Esophagus (tissue), 2 donors: ENCODE measurements at regions not wholly inside any gene's neighbourhood (a gene's known extent, or its start where the extent isn't known, plus 50 kb on each side); places are given as distances from the start of the nearest gene placed in this dataset.

Source experiments
- H3K27ac ChIP-seq, 2 donors: one replicate each; pipeline ENCODE4 v1.5.1; 2013; ENCODE audit warnings: low read depth in 2 of 2, mild to moderate bottlenecking in 2 of 2, inconsistent platforms in 1 of 2, low read length in 1 of 2, moderate library complexity in 1 of 2
- H3K27me3 ChIP-seq, 2 donors: one replicate each; pipeline ENCODE4 v1.6.1; 2013; ENCODE audit warnings: low read length in 2 of 2, control low read depth in 1 of 2, mild to moderate bottlenecking in 1 of 2; ENCODE audit not compliant: insufficient read depth in 2 of 2, control insufficient read depth in 1 of 2
- H3K36me3 ChIP-seq, 2 donors: one replicate each; pipeline ENCODE4 v1.6.1; 2013; ENCODE audit warnings: low read length in 1 of 2; ENCODE audit not compliant: control insufficient read depth in 2 of 2, insufficient read depth in 2 of 2
- H3K4me1 ChIP-seq, 2 donors: one replicate each; pipeline ENCODE4 v1.6.1; 2013; ENCODE audit warnings: low read length in 1 of 2; ENCODE audit not compliant: control insufficient read depth in 2 of 2, insufficient read depth in 2 of 2
- H3K4me3 ChIP-seq, 2 donors: one replicate each; pipeline ENCODE4 v1.5.1; 2013; ENCODE audit warnings: low read length in 2 of 2, mild to moderate bottlenecking in 2 of 2, low read depth in 1 of 2, moderate library complexity in 1 of 2
- H3K9me3 ChIP-seq, 2 donors: one replicate each; pipeline ENCODE4 v1.6.1; 2013; ENCODE audit warnings: mild to moderate bottlenecking in 2 of 2, low read depth in 1 of 2, low read length in 1 of 2, moderate library complexity in 1 of 2; ENCODE audit not compliant: control insufficient read depth in 2 of 2, insufficient read depth in 1 of 2
- WGBS, 2 donors: extraction: QIAGEN DNeasy Blood & Tissue Kit; methylation state at CpG; one replicate each; pipeline ENCODE4 v1.1.7; 2013; 5-methylcytosine and 5-hydroxymethylcytosine counted together
- donor health status: healthy with polysubstance abuse.
- donor health status: Bipolar disorder and iron deficiency.

- WGBS, 2 donors = 62 to 65% methylated on average over 10 of the region's 10 CpGs
- Histone ChIP-seq H3K9me3 (peaks cover 0 to 5% of the 10 kb centered on the region in 2 donors), H3K27me3 (no peaks in the 10 kb centered on the region), H3K27ac (no peak overlapping the region), H3K4me3 (no peak overlapping the region), H3K36me3 (no peaks in the 10 kb centered on the region), H3K4me1 (no peaks in the 10 kb centered on the region)
Observed at GRCh38 chr10:93173967-93174845, 100.5 kb downstream of the CYP26A1 start.

- peaks cover 0 to 3% of the 10 kb centered on the region in 2 donors for H3K9me3 ChIP-seq
Observed at GRCh38 chr10:93175490-93175889, 101.8 kb downstream of the CYP26A1 start.

GRCh38 chr10:93177511-93177910, 103.8 kb downstream of the CYP26A1 start:
- H3K9me3 ChIP-seq = no peaks in the 10 kb centered on the region
- no peaks in the 10 kb centered on the region for H3K36me3 ChIP-seq
- H3K4me1 ChIP-seq = peaks cover 0 to 4% of the 10 kb centered on the region in 2 donors
- no peak overlapping the region for H3K27ac ChIP-seq
- H3K27me3 ChIP-seq = no peaks in the 10 kb centered on the region
- H3K4me3 ChIP-seq = no peak overlapping the region

More at GRCh38 chr10:93175490-93175889, 101.8 kb downstream of the CYP26A1 start:
- Histone ChIP-seq H3K4me1 (peaks cover 0 to 2% of the 10 kb centered on the region in 2 donors), H3K27ac (no peak overlapping the region), H3K4me3 (no peak overlapping the region), H3K36me3 (no peaks in the 10 kb centered on the region), H3K27me3 (no peaks in the 10 kb centered on the region)
- WGBS, 2 donors = 82 to 86% methylated on average over 6 of the region's 6 CpGs

- no peaks in the 10 kb centered on the region for H3K36me3 ChIP-seq
- H3K4me3 ChIP-seq = no peak overlapping the region
- peaks cover 0 to 4% of the 10 kb centered on the region in 2 donors for H3K4me1 ChIP-seq
- H3K9me3 ChIP-seq = no peaks in the 10 kb centered on the region
- H3K27ac ChIP-seq = no peak overlapping the region
- H3K27me3 ChIP-seq = no peaks in the 10 kb centered on the region
Observed at GRCh38 chr10:93178226-93178625, 104.5 kb downstream of the CYP26A1 start.

DNA sequence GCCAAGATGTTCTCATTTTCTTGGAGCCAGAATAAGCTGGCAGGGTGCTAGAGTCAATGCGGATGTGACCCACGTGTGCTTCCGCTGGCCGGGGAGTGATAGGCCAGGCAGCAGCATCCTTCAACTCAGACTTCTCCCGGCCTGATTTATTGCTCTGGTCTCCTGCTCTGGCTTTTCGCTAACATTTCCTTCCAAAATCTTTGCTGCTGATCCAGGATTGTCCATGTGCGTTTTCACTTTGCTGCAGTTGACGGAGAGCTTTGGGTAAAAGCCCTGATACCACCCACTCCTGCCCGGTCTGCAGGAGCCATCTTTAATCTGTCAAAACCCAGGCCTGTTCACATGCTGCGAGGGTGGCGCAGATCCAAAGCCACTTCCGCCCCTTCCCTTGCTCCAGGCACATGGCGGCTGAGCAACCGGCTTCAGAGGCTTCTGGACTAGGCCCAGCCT, 106.8 kb downstream of the CYP26A1 start:
- Histone ChIP-seq H3K4me1 (peaks cover 0 to 4% of the 10 kb centered on the region in 2 donors), H3K36me3 (no peaks in the 10 kb centered on the region), H3K27me3 (no peaks in the 10 kb centered on the region), H3K4me3 (no peak overlapping the region), H3K27ac (no peak overlapping the region), H3K9me3 (no peaks in the 10 kb centered on the region)
- WGBS, 2 donors = 50 to 69% methylated on average over 14 of the region's 14 CpGs

DNA sequence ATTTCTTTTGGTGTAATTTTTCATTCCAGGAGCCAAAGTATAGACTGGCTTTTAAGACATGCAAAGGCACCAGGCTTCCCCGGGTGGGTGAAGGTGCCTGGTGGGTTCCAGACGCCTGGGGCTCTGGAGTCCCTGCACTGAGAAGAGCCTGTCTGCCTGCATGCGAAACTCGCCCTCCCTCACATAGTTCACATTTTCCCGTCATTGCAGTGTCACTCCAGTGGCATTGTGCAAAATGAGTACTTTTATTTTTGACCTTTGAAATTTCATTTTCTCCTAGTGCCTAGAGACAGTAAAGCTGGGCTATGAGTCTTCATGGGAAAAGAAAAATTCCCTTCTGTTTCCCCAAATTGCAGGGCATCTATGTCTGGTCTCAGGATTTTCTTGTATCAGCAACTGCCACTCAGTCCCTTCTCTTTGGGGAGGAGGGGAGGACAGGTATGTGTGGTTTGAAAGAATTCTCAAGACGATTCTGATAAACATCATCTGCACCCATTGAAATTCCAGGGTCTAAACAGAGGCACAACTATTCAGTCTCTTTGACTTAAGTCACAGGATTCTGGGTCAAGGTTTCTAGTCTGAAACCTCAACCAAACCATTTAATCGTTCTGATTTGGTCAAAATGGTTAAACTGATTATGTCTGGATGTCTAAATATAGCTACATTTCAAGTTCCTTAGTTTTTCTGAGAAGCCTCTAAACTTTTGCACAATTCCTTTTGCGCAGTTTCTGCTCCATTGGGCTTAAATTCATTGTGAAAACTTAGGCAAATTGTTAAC, 107.8 kb downstream of the CYP26A1 start:
- Histone ChIP-seq H3K9me3 (no peaks in the 10 kb centered on the region), H3K4me3 (no peak overlapping the region), H3K27ac (no peak overlapping the region), H3K27me3 (no peaks in the 10 kb centered on the region), H3K36me3 (no peaks in the 10 kb centered on the region), H3K4me1 (peaks cover 0 to 4% of the 10 kb centered on the region in 2 donors)
- WGBS, 2 donors = 80 to 86% methylated on average over 8 of the region's 8 CpGs

DNA sequence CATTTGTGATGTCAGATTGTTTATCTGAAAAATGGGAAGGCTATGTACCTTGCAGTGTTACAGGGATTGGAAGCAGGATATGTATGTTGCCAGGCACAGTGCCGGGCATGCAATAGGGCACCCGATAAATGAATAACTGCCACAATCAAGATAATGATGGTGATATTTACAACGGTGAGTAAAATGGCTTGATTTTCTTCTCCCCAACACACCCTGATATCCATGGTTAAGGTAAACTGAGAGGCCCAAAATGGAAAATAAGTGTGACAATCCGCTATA, 108.3 kb downstream of the CYP26A1 start:
- H3K9me3 ChIP-seq = no peaks in the 10 kb centered on the region
- H3K4me3 ChIP-seq = no peak overlapping the region
- H3K36me3 ChIP-seq = no peaks in the 10 kb centered on the region
- H3K27ac ChIP-seq = no peak overlapping the region
- WGBS, 2 donors = 72 to 87% methylated on average over 4 of the region's 4 CpGs
- H3K27me3 ChIP-seq = no peaks in the 10 kb centered on the region
- peaks cover 0 to 4% of the 10 kb centered on the region in 2 donors for H3K4me1 ChIP-seq

DNA sequence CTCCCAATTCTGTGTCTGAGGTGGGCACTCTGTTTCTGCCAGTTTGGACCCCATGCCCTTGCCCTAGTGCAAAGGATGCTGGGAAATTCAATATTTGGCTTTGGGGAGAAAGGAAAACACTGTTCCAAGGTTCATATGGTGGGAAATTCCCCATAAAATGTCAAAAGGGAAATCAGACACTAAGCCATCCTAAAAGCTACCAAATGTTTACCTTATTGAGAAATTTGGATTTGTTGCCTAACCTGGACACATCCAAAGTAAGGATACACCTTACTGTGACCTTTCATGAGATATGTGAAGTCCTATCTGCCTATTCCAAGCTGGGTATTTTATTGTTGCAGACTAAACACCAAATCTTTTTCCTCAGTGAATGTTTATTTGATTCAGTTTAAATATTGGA, 109.1 kb downstream of the CYP26A1 start:
- Histone ChIP-seq H3K4me1 (peaks cover 0 to 4% of the 10 kb centered on the region in 2 donors), H3K27me3 (no peaks in the 10 kb centered on the region), H3K27ac (no peak overlapping the region), H3K4me3 (no peak overlapping the region), H3K9me3 (no peaks in the 10 kb centered on the region), H3K36me3 (no peaks in the 10 kb centered on the region)

DNA sequence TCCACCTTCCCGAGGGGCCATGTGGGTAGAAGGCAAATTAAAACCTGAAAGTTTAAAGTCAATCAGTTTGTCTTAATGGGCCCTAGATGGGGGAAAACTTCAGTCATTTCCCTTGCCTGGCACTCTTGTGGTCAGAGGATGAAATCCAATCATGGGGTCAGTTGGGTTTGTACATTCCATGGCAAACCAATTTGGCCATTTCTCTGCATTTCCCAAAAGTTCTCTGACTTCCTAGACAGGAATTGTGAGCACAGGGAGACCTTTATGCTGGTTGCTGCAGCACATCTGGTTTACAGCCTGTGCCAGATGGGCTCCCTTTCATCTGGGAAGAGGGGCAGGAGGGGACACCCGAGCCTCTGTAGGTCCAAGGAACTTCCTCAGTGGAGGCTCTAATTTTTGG, 113.0 kb downstream of the CYP26A1 start:
- 71 to 74% methylated on average over 2 of the region's 2 CpGs for WGBS, 2 donors
- no peaks in the 10 kb centered on the region for H3K9me3 ChIP-seq
- no peaks in the 10 kb centered on the region for H3K4me1 ChIP-seq
- H3K27ac ChIP-seq = no peak overlapping the region
- H3K27me3 ChIP-seq = no peaks in the 10 kb centered on the region
- H3K36me3 ChIP-seq = no peaks in the 10 kb centered on the region
- no peak overlapping the region for H3K4me3 ChIP-seq
